IMR-90 (cell line): ENCODE measurements at regions not wholly inside any gene's neighbourhood (a gene's known extent, or its start where the extent isn't known, plus 50 kb on each side); places are given as distances from the start of the nearest gene placed in this dataset.

Experiments
- ATAC-seq: fragments of 200-7000 bp; cut with Tn5 transposase; 2 replicates; pipeline ENCODE4 v1.9.1; 2020; ENCODE audit warnings: low read depth, mild to moderate bottlenecking, moderate library complexity
- BruUV-seq: library from RNA; stranded (reverse); fragments of 400-500 nt; replicated peaks from 2 replicates; lab custom pipeline; 2021; lab: Mats Ljungman, UMichigan
- CTCF ChIA-PET: fragments of 300-600 bp; formaldehyde crosslinking; extraction: SDS; loops from one replicate; lab custom pipeline; 2021; ENCODE audit warnings: antibody characterized with exemption; lab: Yijun Ruan, JAX
- POLR2A ChIA-PET: fragments of 300-600 bp; sonication (Branson Sonifier 250); formaldehyde crosslinking; loops from one replicate; lab custom pipeline; 2022; ENCODE audit warnings: antibody characterized with exemption; ENCODE audit not compliant: unreplicated experiment; lab: Charles Lee
- DNase-seq: peaks from one replicate; pipeline ENCODE4 v3.0.0; 2013
- H2AFZ ChIP-seq: replicated peaks from 2 replicates; pipeline ENCODE3; 2013; ENCODE audit warnings: low read length, mild to moderate bottlenecking; ENCODE audit not compliant: poor library complexity
- H2AK5ac ChIP-seq: 2 replicates; pipeline ENCODE4 v1.6.1; 2013; ENCODE audit warnings: low read depth, low read length, inconsistent platforms
- H2AK9ac ChIP-seq: replicated peaks from 2 replicates; pipeline ENCODE3; 2013; ENCODE audit warnings: mild to moderate bottlenecking, low read depth, low read length, moderate library complexity; ENCODE audit not compliant: poor library complexity
- H2BK120ac ChIP-seq: 2 replicates; pipeline ENCODE4 v1.6.1; 2013; ENCODE audit warnings: low read depth, low read length, inconsistent platforms
- H2BK15ac ChIP-seq: 3 replicates; pipeline ENCODE4 v1.6.1; 2013; ENCODE audit warnings: low read depth, low read length, inconsistent platforms
- H2BK20ac ChIP-seq: 2 replicates; pipeline ENCODE4 v1.6.1; 2013; ENCODE audit warnings: low read depth, mild to moderate bottlenecking, inconsistent platforms, low read length, moderate library complexity
- H2BK5ac ChIP-seq: 2 replicates; pipeline ENCODE4 v1.6.1; 2013; ENCODE audit warnings: mild to moderate bottlenecking, low read depth, low read length, inconsistent platforms; ENCODE audit not compliant: poor library complexity, severe bottlenecking
- H3K14ac ChIP-seq: replicated peaks from 2 replicates; pipeline ENCODE4 v1.6.1; 2013; ENCODE audit warnings: low read depth, low read length, inconsistent platforms
- H3K18ac ChIP-seq: 2 replicates; pipeline ENCODE4 v1.6.1; 2013; ENCODE audit warnings: low read depth, low read length, control low read depth
- H3K23ac ChIP-seq: 2 replicates; pipeline ENCODE4 v1.6.1; 2013; ENCODE audit warnings: low read depth, low read length, inconsistent platforms
- H3K27ac ChIP-seq: 2 replicates; pipeline ENCODE4 v1.5.1; 2013; ENCODE audit warnings: mild to moderate bottlenecking, control low read depth, low read length; ENCODE audit not compliant: insufficient read depth
- H3K27me3 ChIP-seq: 2 replicates; pipeline ENCODE4 v1.6.1; 2013; ENCODE audit warnings: low read length; ENCODE audit not compliant: control insufficient read depth, insufficient read depth
- H3K36me3 ChIP-seq: 2 replicates; pipeline ENCODE4 v1.6.1; 2013; ENCODE audit warnings: low read length, mixed read lengths; ENCODE audit not compliant: control insufficient read depth, insufficient read depth
- H3K4ac ChIP-seq: 2 replicates; pipeline ENCODE4 v1.6.1; 2013; ENCODE audit warnings: low read depth, low read length, inconsistent platforms
- H3K4me1 ChIP-seq: 2 replicates; pipeline ENCODE4 v1.6.1; 2013; ENCODE audit warnings: low read length, mixed read lengths; ENCODE audit not compliant: control insufficient read depth, insufficient read depth
- H3K4me2 ChIP-seq: 2 replicates; pipeline ENCODE4 v1.6.1; 2013; ENCODE audit warnings: low read depth, mild to moderate bottlenecking, control low read depth, low read length, moderate library complexity
- H3K4me3 ChIP-seq: 2 replicates; pipeline ENCODE4 v1.5.1; 2013; ENCODE audit warnings: low read depth, mild to moderate bottlenecking, control low read depth, low read length, moderate library complexity; ENCODE audit not compliant: insufficient read depth
- H3K56ac ChIP-seq: 2 replicates; pipeline ENCODE4 v1.6.1; 2013; ENCODE audit warnings: low read length, inconsistent platforms; ENCODE audit not compliant: insufficient read depth; ENCODE audit errors: extremely low read depth
- H3K79me1 ChIP-seq, 2 experiments: 2 replicates each; pipeline ENCODE4 v1.6.1; 2013; ENCODE audit warnings: low read length in 2 of 2, inconsistent platforms in 1 of 2, low read depth in 1 of 2
- H3K9ac ChIP-seq: 2 replicates; pipeline ENCODE4 v1.6.1; 2013; ENCODE audit warnings: low read depth, low read length, control low read depth
- H3K9me1 ChIP-seq: 2 replicates; pipeline ENCODE4 v1.6.1; 2013; ENCODE audit warnings: low read length, inconsistent platforms; ENCODE audit not compliant: insufficient read depth
- H3K9me3 ChIP-seq: 2 replicates; pipeline ENCODE4 v1.6.1; 2013; ENCODE audit warnings: low read length; ENCODE audit not compliant: control insufficient read depth, insufficient read depth
- H4K20me1 ChIP-seq: 2 replicates; pipeline ENCODE4 v1.6.1; 2013; ENCODE audit warnings: low read length, inconsistent platforms; ENCODE audit not compliant: insufficient read depth
- H4K5ac ChIP-seq: 2 replicates; pipeline ENCODE4 v1.6.1; 2013; ENCODE audit warnings: mild to moderate bottlenecking, low read depth, low read length, control low read depth
- H4K8ac ChIP-seq, 2 experiments: 2 replicates each; pipeline ENCODE4 v1.6.1; 2013; ENCODE audit warnings: low read depth in 2 of 2, low read length in 2 of 2, control low read depth in 1 of 2, inconsistent platforms in 1 of 2
- H4K91ac ChIP-seq: 2 replicates; pipeline ENCODE4 v1.6.1; 2013; ENCODE audit warnings: low read depth, low read length, inconsistent platforms; ENCODE audit not compliant: insufficient read depth
- CEBPB ChIP-seq: IDR thresholded peaks from 2 replicates; pipeline ENCODE4 v1.6.1; 2012; ENCODE audit warnings: low read depth, low read length, improper control_type of control experiment
- CTCF ChIP-seq: conservative IDR thresholded peaks from 2 replicates; pipeline ENCODE4 v1.5.1; 2012; ENCODE audit warnings: mild to moderate bottlenecking, low read depth, low read length, improper control_type of control experiment
- MAFK ChIP-seq: IDR thresholded peaks from 2 replicates; pipeline ENCODE4 v1.6.1; 2012; ENCODE audit warnings: low read depth, low read length, improper control_type of control experiment
- NFE2L2 ChIP-seq: fragments of 150-350 bp; IDR thresholded peaks from 2 replicates; pipeline ENCODE4 v1.6.1; 2016; ENCODE audit warnings: low read depth, mild to moderate bottlenecking, low read length
- RCOR1 ChIP-seq: IDR thresholded peaks from 2 replicates; pipeline ENCODE4 v1.6.1; 2012; ENCODE audit warnings: mild to moderate bottlenecking, low read length, improper control_type of control experiment; ENCODE audit not compliant: insufficient replicate concordance
- RFX5 ChIP-seq: IDR thresholded peaks from 2 replicates; pipeline ENCODE4 v1.8.0; 2012; ENCODE audit warnings: low read depth, mild to moderate bottlenecking, low read length, moderate library complexity
- SMC3 ChIP-seq: fragments of 150-350 bp; IDR thresholded peaks from 2 replicates; pipeline ENCODE4 v1.6.1; 2016; ENCODE audit warnings: low read depth, mild to moderate bottlenecking, antibody characterized with exemption, low read length, moderate library complexity
- USF2 ChIP-seq: fragments of 150-350 bp; IDR thresholded peaks from 2 replicates; pipeline ENCODE4 v1.6.1; 2017; ENCODE audit warnings: mild to moderate bottlenecking, antibody characterized with exemption, low read length, low read depth
- WGBS, 2 experiments: methylation state at CpG; one replicate each; pipeline versions ENCODE4 v1.1.5 to v1.1.7; 2013; ENCODE audit warnings: missing lambda C conversion rate in 2 of 2; ENCODE audit not compliant: insufficient read length in 1 of 2; ENCODE audit errors: extremely low coverage in 2 of 2; 5-methylcytosine and 5-hydroxymethylcytosine counted together
- dilution Hi-C: fragments of 300-500 bp; cut with HindIII; formaldehyde crosslinking; loops from one replicate; pipeline ENCODE4 v1.14.3; 2018; ENCODE audit warnings: low sequenced_read_pairs; ENCODE audit not compliant: unreplicated experiment
- in situ Hi-C: fragments of 300-500 bp; cut with MboI; formaldehyde crosslinking; loops from 3 replicates; pipeline ENCODE4 v1.14.3; 2019; ENCODE audit warnings: low sequenced_read_pairs, inconsistent platforms, mixed read lengths
- intact Hi-C: fragments of 100-400 bp; cut with micrococcal nuclease; formaldehyde crosslinking; loops from 2 replicates; pipeline ENCODE4 v1.10.0; 2022

GRCh38 chr19:5269279-5269678, 71.3 kb downstream of the PTPRS start:
- Histone ChIP-seq H3K18ac (no peak overlapping the region), H2BK15ac (no peak overlapping the region), H2AK9ac (no peak overlapping the region), H3K79me1 (no peaks in the 10 kb centered on the region; a peak in 1 of 4 replicates), H3K14ac (no peak overlapping the region), H3K27me3 (no peaks in the 10 kb centered on the region), H2AK5ac (no peak overlapping the region), H3K27ac (no peak overlapping the region), H4K20me1 (no peaks in the 10 kb centered on the region), H4K5ac (no peak overlapping the region), H3K56ac (no peak overlapping the region), H3K9me1 (peaks cover 11% of the 10 kb centered on the region), H2BK5ac (no peak overlapping the region), H3K4me1 (no peaks in the 10 kb centered on the region), H3K4me2 (no peak overlapping the region), H3K36me3 (peaks cover 46% of the 10 kb centered on the region), H4K91ac (no peak overlapping the region), H3K9me3 (no peaks in the 10 kb centered on the region), H2BK120ac (no peak overlapping the region), H3K4ac (no peak overlapping the region), H3K23ac (no peak overlapping the region), H3K9ac (no peak overlapping the region), H2BK20ac (no peak overlapping the region), H2AFZ (no peak overlapping the region), H3K4me3 (no peak overlapping the region), H4K8ac (no peak overlapping the region)
- intact Hi-C loops (no loop called here), dilution Hi-C loops (no loop called here), in situ Hi-C loops (no loop called here)
- POLR2A ChIA-PET = interaction anchor here (0.7 kb wide), 1 partner anchor 94 kb away, joined by 12 read pairs; no protein-coding TSS in a partner anchor
- no CpG with 5 or more reads among the region's 17 CpGs for WGBS, 2 experiments
- BruUV-seq = no TSS peak
- ATAC-seq = no peak
- no peak for TF ChIP-seq RFX5
- no peak for TF ChIP-seq SMC3
- no peak for TF ChIP-seq MAFK
- no peak for TF ChIP-seq CEBPB
- TF ChIP-seq CTCF = no peak
- no peak for TF ChIP-seq NFE2L2
- TF ChIP-seq USF2 = no peak
- TF ChIP-seq RCOR1 = no peak
- no peak for DNase-seq
- CTCF ChIA-PET = no interaction called here
